ENCODE measurements at regions not wholly inside any gene's neighbourhood (a gene's known extent, or its start where the extent isn't known, plus 50 kb on each side); places are given as distances from the start of the nearest gene placed in this dataset.

DNA sequence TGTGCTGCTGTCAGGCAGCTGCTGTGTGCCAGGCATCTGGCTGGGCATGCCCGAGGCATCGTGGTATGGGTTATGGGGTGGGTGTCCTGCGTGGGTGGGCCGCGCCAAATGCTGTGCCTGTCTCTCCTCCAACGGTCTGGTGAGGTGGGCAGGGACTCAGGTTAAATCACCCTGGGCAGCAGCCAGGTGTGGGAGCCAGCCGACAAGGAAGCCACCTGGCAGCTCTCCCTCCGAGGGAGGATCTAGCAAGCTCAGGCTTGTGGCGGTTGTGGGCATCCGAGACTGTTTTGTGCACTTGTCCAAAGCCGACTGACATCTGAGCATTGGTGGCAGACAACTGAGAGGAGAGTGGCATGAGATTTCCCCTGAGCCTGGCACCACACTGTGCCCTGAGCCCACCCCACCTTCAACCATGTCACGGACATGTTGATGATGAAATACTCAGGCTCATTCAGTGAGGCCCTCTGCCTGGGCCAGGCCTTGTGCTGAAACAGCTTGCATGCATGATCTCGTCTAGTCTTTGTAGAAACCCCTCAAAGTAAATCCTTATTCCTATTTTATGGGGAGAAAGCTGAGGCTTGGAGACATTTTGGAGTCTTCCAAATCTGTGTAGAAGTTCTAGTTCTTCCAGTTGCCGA lies 181.8 kb upstream of the MYL2 start:
- DNase-seq = no peak

DNA sequence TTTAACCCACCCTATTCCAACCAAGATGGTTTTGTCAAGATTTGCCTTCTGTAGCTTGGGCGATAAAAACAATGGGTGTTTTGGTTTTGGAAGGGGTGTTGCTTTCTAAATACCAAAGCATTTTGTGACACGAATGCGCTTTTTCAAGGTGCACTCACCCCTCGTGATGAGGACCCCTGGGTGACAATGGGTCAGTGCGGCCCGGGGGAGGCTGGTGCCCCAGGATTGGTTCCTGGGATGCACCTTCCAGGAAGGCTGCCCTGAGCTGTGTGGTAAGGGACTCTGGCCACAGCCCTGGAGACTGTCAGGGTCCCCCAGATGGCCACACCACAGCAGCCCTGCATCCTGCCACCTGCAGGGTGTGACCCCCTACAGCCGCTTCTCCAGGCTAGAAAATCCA lies 180.6 kb upstream of the MYL2 start:
- no peak for DNase-seq

DNA sequence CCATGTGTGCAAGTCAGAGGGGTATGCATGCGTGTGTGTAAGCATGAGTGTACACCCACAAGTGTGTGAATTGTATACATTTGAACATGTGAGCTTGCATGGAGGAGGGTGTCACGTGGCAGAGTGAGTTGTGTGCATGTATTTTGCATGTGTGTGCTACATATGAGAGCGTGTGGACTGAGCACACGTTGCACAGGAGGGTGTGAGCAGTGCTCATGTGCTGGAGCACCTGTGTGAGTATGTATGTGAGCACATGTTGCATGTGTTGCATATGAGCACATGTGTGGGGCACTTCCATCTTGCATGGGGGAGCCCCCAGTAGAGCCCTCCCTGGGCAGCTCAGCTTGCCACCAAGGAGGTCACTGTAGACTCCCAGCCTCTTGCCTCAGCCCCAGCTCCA lies 180.2 kb upstream of the MYL2 start:
- no peak for DNase-seq

DNA sequence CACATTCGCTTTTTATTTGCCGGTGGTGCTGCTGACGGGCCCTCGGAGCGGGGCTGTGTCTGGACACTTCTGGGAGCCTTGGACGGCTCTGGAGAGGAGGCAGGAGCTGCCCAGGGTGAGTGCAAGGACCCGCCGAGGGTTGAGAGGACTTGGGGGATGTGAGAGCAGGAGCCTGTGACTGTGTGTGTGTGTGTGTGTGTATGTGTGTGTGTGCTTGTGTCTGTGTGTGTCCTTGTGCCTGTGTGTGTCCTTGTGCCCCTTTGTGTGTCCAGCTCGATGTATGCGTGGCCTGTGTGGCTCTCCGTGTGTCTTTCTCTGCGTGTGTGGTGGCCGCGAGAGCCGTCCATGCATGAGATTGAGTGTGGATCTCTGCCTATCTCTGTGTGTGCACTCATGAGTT lies 179.6 kb upstream of the MYL2 start:
- DNase-seq = no peak

DNA sequence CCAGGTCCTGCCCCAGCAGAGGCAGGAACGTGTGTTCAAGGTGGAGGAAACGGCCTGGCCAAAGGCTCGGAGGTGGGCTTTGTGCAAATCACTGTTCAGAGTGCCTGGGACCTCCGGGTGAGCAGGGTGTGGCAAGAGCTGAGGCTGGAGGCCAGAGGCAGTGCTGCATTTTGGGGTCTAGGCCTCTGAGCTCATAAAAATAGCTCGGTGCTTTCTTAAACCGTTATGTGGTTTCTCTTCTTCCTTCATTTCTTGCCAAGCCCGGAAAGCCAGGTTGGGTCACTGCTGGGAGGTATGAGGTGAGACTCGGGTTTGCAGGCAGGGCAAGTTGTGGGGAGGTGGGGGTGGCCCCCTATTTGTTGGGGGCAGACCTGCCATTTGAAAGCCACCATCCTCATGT lies 178.8 kb upstream of the MYL2 start:
- no peak for DNase-seq

DNA sequence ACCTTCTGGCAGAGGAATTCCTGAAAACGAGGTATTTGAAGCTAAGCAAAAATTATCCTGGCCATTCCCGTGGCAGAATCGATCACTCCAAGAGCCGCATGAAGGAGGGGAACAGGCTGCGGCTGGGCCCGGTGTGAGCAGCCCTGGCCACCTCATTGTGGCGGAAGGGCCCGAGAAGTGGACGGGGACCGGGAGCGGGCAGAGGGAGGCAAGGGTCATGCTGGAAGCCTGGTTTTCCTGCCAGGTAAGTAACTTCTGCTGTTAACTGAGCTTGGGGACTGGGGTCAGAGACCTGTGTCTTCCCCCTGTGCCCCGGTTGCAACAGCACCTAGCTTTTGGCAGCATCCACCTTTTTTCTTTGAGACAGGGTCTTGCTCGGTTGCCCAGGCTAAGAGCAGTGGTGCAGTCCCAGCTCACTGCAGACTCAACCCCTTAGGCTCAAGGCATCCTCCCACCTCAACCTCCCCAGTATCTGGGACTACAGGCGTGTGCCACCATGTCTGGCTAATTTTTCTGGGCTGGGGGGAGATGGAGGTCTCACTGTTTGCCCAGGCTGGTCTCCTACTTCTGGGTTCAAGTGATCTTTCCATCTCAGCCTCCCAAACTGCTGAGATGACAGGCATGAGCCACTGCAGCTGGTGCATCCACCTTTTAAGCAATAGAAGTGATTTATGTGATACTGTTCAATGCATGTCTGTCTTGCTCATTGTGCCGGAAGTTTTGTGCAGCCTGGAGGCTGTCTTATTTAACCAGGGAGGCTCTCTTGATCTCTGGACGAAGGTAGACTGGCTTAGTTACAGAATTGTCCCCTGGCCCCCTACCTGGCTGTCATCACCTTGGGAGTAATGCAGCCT lies 174.0 kb upstream of the MYL2 start:
- no peak for DNase-seq

DNA sequence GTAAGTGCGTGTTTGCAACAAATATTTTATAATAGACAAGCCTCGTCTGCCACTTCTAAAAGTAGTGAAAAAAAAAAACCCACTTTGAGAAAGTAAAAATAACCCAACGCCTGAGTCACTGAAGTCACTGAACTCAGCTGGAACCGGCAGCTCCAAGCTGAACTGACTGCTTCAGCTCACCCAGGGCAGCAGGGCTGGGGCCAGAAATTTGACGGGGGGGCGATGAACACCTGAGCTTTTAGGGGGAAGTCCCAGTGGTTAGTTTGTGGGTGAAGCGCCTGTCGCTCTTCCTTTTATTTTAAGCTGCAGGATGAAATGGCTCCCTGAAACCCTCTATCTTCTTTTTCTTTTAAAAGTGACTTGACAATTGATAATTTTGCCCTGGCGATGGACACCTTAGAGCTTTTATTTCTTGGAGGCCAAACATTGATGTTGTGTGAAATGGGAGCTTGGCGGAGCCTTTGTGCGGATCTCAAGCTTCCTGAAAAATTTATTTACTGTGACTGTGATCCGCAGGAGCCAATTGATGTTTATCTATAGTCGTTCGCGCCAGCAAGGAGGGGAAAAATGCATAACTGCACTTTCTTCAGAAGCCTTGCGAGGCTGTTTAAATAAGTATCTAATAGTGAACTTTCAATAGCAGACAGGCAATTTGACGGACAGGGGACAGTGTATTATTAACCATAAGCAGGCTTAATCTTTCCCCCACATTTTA lies 173.2 kb upstream of the MYL2 start:
- DNase-seq = no peak

DNA sequence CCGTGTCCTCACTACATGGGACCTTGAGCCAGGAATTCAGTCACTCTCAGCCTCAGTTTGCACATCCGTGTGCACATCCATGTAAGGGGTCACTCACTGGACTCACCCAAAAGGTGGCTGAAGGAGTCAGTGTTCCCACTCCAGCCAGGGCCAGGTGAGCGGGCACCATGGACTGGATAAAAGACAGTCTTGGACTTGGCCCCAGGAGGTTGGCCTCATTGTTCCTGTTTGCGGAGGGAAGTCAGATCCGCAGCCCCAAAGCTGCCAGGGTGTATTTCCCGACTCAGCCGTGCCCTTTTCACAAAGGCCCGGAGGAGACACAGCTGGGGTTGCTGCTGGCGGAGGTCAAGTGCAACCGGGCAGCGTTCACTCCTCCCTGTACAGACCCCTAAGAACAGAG lies 170.7 kb upstream of the MYL2 start:
- DNase-seq = no peak

DNA sequence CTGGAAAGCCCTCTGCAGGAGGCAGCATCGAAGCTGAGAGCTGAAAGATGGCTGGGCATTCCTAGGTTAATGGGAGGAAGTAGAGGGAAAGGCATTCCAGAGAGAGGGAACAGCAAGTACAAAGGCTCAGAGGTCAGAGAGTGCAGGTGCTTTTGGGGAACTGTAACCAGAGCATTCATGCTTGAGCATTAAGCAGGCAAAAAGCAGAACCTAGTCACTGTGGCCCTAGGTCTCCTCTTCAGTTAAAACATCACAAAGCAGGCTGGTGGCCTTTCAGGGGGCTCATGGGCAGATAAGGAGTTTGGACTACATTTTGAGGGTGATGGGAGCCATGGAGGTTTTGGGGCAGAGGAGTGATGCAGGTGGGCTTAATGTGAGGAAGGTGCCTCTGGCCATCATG lies 169.2 kb upstream of the MYL2 start:
- DNase-seq = no peak

DNA sequence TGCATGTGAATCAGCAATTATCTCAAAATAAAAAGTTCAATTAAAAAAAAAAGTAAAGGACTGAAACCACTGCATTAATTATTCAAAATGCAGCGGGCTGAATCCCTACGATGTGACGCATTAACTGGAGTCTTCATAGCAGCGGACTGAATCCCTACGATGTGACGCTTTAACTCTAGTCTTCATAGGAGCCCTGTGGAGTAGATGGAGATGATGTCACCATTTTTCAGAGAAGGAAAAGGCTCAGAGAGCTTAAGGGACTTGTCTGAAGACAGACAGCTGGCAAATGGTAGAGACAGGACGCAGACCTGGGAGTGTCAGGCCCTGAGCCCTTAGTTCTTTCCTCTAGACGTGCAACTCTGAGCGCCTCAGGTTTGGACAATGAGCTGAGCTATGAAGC lies 168.0 kb upstream of the MYL2 start:
- no peak for DNase-seq

DNA sequence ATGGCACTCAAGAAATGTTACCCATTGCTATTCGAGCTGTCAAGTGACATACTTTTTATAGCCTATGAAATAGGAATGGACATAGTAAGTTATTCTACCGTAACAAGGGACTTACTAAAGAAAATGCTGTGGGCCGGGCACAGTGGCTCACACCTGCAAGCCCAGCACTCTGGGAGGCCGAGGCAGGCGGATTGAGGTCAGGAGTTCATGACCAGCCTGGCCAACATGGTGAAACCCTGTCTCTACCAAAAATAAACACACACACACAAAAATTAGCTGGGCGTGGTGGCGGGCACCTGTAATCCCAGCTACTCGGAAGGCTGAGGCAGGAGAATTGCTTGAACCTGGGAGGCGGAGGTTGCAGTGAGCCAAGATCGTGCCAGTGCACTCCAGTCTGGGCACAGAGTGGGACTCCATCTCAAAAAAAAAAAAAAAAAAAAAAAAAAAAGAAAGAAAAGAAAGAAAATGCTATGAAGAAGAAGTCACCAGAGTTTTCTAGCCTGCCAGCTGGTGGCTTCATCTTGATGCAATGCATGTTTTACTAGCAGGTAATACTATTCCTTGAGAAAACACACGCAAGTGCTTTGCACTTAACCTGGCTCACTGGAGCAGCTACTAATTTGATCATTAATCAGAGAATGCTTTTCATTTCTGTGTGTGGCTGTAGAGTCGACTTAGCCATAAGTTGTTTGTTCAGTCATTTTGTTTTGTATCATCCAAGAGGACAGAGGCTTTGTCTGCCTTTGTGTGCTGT lies 166.7 kb upstream of the MYL2 start:
- no peak for DNase-seq

DNA sequence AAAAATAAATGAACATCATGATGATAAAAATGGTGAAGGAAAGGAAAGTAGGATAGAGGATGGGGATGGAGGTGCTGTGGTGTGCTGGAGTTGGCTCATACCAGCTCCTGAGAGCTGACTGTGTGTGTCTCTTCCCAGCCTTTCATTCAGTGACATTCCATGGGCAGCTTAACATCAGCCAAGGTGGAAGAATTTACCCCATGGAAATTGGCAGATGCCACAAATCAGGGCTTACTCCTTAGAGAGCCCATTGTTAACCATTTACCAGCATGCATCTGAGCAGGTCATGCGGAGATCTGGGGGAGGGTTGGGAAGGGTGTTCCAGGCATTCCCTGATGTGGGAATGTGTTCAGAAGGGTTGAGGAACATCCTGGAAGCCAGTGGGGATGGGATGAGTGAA lies 164.7 kb upstream of the MYL2 start:
- no peak for DNase-seq

DNA sequence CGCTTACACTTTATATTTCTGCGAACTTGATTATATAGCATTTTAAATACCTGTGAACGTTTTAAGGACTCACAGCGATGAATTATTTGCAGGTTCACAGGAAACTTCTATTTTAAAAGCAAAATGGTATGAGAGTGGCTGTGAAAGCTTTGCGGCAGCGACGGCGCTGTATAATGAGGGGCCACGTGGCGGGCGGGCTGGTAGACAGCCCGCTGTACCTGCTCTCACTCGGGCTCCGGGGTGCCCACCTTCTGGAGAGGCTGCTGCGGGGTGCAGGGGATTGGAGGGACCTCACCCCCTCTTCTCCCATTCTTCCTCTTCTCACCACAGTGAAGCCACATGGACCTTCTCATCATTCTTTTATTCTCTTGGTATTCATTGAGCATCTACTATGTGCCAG lies 164.2 kb upstream of the MYL2 start:
- DNase-seq = no peak

DNA sequence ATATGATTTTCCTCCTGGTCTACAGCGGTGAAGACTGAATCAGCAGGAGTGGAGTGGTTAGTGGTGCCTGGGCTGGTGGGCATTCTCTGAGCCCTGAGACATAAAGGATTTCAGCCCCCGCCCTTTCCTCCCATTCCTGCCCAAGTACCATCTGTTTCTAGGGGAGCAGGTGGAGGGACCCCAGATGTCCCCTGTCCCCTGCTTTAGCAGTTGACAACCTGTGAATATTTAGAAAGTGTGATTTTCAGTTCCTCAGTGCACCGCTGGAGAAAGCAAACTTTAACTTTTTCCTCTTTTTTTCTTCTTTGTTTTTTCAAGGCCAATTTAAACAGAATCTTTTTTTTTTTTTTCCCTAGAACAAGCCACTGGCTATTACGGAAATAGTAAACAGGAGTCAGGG lies 163.8 kb upstream of the MYL2 start:
- no peak for DNase-seq

DNA sequence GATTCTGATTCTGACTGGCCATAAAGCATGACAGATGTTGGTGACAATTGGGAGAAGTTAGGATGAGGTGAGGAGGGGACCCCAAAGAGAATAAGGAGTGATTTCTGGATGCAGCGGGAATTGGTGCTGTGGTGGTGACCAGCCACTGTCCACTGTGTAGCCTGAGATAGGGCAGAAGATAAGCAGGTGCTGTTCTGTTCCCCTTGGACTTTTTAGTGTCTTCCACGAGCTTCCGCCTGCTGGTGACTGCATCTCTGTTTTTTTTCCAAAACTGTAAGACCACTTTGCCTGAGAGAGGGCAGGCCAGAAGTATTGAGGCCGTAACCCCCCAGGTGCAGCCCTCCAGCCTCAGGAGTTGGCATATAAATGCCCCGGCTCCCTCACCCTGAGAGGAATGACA lies 161.2 kb upstream of the MYL2 start:
- DNase-seq = no peak

DNA sequence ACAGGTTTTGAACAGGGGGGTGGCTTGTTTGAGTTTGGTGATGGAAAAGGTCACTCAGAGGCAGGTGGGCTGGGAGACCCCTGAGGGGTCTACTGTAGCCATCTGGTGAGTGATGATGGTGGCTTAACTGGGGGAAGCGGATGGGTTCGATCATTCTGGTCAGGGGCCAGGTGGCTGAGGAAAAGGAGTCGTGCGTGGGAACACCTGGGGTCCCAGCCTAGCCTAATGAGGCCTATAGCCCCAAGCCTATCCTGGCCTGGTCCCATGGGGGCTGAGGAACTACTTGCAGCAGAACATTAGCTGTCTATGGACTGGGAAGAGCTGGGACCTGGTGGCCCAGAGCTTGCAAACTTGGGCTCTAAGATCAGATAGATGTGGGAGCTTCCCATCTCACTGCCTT lies 158.4 kb upstream of the MYL2 start:
- no peak for DNase-seq

DNA sequence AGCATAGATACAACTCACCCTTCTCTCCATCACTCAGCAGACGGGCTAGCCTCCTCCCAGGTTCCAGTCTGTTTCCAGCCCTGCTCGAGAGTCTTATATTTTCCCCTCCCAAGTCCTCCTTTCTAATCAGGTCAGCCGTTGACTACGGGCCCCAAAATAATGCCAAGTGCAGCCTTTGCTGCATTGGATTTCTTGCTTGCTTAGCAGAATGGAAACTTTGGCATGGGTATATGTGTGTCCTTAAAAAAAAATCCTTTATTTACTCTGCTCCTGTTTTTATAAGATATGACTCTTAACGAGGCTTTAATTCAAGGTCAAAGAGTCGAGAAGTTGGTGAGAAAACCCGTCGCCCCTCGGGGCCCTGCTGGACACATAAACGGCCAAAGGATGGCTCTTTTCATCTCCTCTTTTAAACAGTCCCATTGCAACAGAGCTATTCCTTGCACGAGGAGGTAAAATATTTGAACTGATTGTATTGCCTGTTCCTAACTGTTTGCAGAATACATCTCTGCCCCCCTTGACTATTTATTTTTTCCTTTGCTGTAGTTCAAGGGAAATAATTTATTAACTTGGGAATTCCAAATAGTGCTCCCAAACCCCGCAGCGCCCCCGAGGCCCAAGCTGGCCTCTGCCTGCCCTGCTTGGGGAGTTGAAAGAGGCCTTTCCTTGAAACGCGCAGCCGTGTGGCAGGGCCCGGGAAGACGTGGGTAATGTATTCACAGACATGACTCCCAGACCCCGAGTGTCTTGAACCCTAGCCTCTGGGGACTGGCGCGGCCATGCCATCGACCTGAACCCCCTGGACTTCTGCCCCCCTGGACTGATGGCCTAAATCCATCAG lies 156.5 kb upstream of the MYL2 start:
- DNase-seq = no peak

DNA sequence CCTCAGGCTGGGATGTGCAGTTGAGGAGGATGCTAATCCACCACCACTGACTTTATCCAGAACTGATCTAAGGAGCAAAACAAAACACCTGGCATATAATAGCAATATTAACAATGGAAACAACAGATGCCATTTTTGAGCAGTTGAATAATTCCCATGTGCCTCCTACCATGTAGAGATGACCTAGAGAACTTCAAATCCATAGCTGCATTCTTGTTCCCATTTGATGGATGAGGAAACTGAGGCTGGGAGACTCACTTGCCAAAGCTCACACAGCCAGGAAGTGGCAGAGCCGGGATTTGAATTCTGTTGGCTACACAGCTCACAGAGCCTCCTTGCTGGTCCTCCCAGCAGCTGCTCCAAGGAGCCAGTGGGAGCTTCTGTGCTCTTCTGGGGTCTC lies 155.8 kb upstream of the MYL2 start:
- DNase-seq = no peak

DNA sequence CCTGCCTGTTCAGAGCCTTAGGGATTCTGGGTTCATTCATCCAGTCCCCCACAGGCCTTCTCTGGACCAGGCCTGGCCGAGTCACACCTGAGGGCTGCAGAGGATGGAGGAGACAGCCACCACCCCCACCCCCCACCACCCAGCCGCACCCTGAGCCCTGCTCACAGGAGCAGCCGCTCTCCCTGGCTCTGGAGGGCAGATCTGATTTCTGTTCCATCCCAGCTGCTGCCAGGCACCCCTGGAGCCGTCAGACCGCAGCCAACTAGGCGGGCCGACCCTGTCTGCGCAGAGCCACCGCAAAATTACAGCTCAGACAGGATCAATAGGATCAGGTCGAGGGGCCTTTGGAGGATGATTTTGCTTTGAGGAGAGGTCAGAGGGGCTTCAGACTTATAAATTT lies 154.6 kb upstream of the MYL2 start:
- DNase-seq = no peak

DNA sequence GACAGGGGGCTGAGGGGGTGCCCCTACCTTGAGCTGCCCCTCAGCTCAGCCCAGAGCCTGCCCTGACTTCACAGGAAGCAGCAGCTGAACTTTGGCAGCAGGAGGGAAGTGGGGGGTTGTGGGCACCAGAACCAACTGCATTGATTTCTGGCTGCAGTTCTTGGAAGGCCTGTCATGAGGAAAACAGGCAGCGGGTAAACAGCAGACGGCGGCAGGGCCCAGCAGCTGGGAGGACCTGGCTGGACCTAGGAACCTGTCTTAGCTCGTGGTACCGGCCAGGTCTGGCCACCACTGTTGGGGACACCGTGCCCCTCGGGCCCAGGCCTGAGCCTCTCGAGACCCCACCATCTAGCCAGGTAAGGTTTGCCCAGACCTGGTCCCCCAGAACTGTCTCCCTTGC lies 154.2 kb upstream of the MYL2 start:
- no peak for DNase-seq

DNA sequence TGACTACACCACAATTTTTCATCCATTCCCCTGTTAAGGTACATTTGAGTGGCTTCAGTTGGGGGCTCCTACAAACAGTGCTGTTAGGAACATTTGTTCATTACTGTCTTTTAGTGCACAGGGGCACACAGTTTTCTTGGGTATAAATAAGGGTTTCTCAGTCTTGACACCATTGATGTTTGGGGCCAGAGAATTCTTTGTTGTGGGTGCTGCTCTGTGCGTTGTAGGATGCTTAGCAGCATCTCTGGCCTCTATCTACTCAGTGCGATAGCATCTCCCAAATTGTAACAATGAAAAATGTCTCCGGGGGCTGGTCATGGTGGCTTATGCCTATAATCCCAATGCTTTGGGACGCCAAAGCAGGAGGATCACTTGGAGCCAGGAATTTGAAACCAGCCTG lies 153.0 kb upstream of the MYL2 start:
- no peak for DNase-seq

DNA sequence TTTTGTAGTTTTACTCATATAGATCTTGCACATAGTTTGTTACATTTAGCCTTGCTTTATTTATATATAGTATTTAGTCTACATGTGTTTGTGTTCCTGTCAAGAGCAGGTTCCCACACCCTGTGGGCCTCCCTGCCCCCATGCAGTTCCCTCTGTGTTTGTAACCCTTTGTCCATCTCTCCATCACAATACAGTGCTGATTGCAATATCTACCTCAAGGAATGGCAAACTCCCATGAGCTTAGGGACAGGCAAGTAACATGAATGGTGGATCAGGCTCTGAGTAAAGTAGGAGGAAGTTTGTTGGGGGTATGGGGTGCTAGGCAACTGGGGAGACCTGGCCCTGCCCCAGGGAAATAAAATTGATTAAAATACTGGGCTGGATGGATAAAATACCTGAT lies 151.9 kb upstream of the MYL2 start:
- no peak for DNase-seq
